Inflammatory macrophage treated with lipopolysaccharide for 4 hours (primary cell): ENCODE measurements at regions not wholly inside any gene's neighbourhood (a gene's known extent, or its start where the extent isn't known, plus 50 kb on each side); places are given as distances from the start of the nearest gene placed in this dataset.
"Not testable (repeated sequence)": the region's sequence is repeated elsewhere in the genome, so short reads cannot be mapped to it uniquely, and the experiment has no call there.

Source experiments
- DNase-seq: peaks from one replicate; pipeline ENCODE4 v3.0.0-alpha.2; 2020

- DNase-seq, result no peak
These were observed 76.6 kb upstream of the KRAS start for GRCh38 chr12:25327321-25327720.

GRCh38 chr12:25326326-25326725 is 75.6 kb upstream of the KRAS start:
- DNase-seq, result no peak

GRCh38 chr12:25324861-25325260 is 74.1 kb upstream of the KRAS start:
- DNase-seq, result peak; percentile 25

GRCh38 chr12:25323581-25323982 is 72.9 kb upstream of the KRAS start:
- no peak for DNase-seq

GRCh38 chr12:25322918-25323531 is 72.3 kb upstream of the KRAS start:
- DNase-seq, result no peak

- no peak for DNase-seq
These were observed 71.6 kb upstream of the KRAS start for GRCh38 chr12:25322351-25322750.

GRCh38 chr12:25321772-25322171 is 71.0 kb upstream of the KRAS start:
- DNase-seq, result no peak

- DNase-seq, result peak; percentile 27
These were observed 69.6 kb upstream of the KRAS start for GRCh38 chr12:25320123-25321006.

GRCh38 chr12:25319233-25319984 is 68.7 kb upstream of the KRAS start:
- DNase-seq, result no peak

GRCh38 chr12:25317553-25317952 is 66.8 kb upstream of the KRAS start:
- no peak for DNase-seq

- no peak for DNase-seq
These were observed 64.7 kb upstream of the KRAS start for GRCh38 chr12:25315388-25315787.

- DNase-seq, result not testable (repeated sequence)
These were observed 62.7 kb upstream of the KRAS start for GRCh38 chr12:25313266-25313990.

GRCh38 chr12:25311506-25311905 is 60.8 kb upstream of the KRAS start:
- DNase-seq, result peak; percentile 32

- not testable (repeated sequence) for DNase-seq
These were observed 59.3 kb upstream of the KRAS start for GRCh38 chr12:25310071-25310470.

GRCh38 chr12:25308756-25309155 is 58.0 kb upstream of the KRAS start:
- no peak for DNase-seq

GRCh38 chr12:25307818-25308217 is 57.1 kb upstream of the KRAS start:
- DNase-seq, result no peak

- DNase-seq, result no peak
These were observed 51.1 kb upstream of the KRAS start for GRCh38 chr12:25301798-25302197.
